ENCODE measurements at regions not wholly inside any gene's neighbourhood (a gene's known extent, or its start where the extent isn't known, plus 50 kb on each side); places are given as distances from the start of the nearest gene placed in this dataset.
"Not testable (repeated sequence)": the region's sequence is repeated elsewhere in the genome, so short reads cannot be mapped to it uniquely, and the experiment has no call there.

DNA sequence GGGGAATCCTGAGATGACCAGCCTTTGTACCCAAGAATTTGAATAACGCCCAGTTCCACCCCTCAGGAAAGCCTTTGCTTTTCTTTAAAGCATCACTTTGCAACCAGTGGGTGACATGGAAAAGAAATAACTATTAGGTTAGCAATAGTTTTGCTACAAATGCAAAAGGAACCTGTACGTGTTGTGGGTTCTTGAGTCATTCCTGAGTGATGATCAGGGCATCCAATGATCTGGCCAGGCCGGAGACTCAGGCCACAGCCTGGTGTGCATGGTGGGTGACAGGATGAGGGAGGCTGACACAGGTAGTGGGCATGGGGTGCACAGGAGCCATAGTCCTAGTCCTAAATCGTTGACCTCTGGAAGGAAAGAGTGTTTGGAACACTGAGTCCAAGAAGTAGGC, 321.4 kb upstream of the IL12A start:
- Histone ChIP-seq H3K27ac (ENCODE audit: low read depth, low read length) (no peak overlapping the region), H3K4me1 (ENCODE audit: control insufficient read depth in 3 of 3, insufficient read depth in 3 of 3, low read length in 3 of 3) (peaks cover 0 to 6% (median 0%) of the 10 kb centered on the region in 3 donors), H3K9ac (ENCODE audit: low read depth in 1 of 3, low read length in 3 of 3) (no peak overlapping the region), H3K36me3 (ENCODE audit: control insufficient read depth in 3 of 3, insufficient read depth in 3 of 3, low read length in 3 of 3) (no peaks in the 10 kb centered on the region), H3K9me3 (ENCODE audit: control insufficient read depth in 3 of 3, low read length in 3 of 3) (no peaks in the 10 kb centered on the region), H3K4me3 (ENCODE audit: low read length in 3 of 3) (no peak overlapping the region), H3K27me3 (ENCODE audit: control insufficient read depth in 3 of 3, insufficient read depth in 3 of 3, low read length in 3 of 3) (no peaks in the 10 kb centered on the region)

DNA sequence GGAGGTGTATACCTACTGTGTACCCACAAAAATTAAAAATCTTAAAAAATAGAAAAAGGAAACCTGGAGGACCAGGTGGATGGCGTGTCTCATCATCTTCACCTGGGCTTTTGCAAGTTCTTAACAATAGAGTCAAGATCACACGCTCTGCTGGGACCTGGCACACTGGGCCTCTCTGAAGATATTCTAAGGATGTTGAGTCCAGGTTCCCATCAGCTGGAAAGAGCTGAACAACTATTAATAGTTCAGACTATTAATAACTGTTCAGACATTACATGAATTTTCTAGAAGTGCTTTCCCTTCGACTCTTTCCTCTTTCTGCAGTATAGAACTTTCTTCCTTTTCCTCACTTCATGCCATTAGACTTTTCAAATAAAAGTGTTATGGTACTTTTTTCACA, 320.2 kb upstream of the IL12A start:
- Histone ChIP-seq H3K27ac (ENCODE audit: low read depth, low read length) (no peak overlapping the region), H3K27me3 (ENCODE audit: control insufficient read depth in 3 of 3, insufficient read depth in 3 of 3, low read length in 3 of 3) (no peaks in the 10 kb centered on the region), H3K4me3 (ENCODE audit: low read length in 3 of 3) (no peak overlapping the region), H3K9ac (ENCODE audit: low read depth in 1 of 3, low read length in 3 of 3) (no peak overlapping the region), H3K4me1 (ENCODE audit: control insufficient read depth in 3 of 3, insufficient read depth in 3 of 3, low read length in 3 of 3) (peaks cover 0 to 6% (median 0%) of the 10 kb centered on the region in 3 donors), H3K9me3 (ENCODE audit: control insufficient read depth in 3 of 3, low read length in 3 of 3) (no peaks in the 10 kb centered on the region), H3K36me3 (ENCODE audit: control insufficient read depth in 3 of 3, insufficient read depth in 3 of 3, low read length in 3 of 3) (no peaks in the 10 kb centered on the region)

DNA sequence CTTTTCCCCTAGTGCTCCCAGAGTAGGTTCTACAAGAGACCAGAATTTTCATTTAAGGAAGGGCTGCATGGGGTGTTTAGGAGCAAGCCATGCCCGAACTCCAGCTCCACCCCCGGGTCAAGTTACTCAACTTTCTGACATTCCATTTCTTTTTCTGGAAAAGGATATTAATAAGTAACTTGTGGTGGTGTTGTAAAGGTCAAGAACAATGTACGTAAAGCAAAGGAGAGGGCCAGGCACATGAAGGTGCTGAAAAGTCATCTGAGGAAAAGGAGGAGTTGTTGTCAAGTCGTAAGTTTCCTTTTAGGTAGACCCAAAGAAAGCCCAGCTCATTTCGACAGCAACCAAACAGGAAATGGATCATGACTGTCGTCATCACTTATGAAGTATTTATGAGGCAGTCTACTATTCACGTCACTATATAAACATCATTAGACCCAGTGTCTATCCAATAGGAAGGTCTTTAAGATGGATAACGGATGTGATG, 319.6 kb upstream of the IL12A start:
- no peaks in the 10 kb centered on the region for H3K9me3 ChIP-seq (ENCODE audit: control insufficient read depth in 3 of 3, low read length in 3 of 3)
- H3K4me1 ChIP-seq (ENCODE audit: control insufficient read depth in 3 of 3, insufficient read depth in 3 of 3, low read length in 3 of 3): peaks cover 0 to 6% (median 0%) of the 10 kb centered on the region in 3 donors
- no peak overlapping the region for H3K27ac ChIP-seq (ENCODE audit: low read depth, low read length)
- H3K9ac ChIP-seq (ENCODE audit: low read depth in 1 of 3, low read length in 3 of 3): no peak overlapping the region
- H3K36me3 ChIP-seq (ENCODE audit: control insufficient read depth in 3 of 3, insufficient read depth in 3 of 3, low read length in 3 of 3): no peaks in the 10 kb centered on the region
- no peak overlapping the region for H3K4me3 ChIP-seq (ENCODE audit: low read length in 3 of 3)
- H3K27me3 ChIP-seq (ENCODE audit: control insufficient read depth in 3 of 3, insufficient read depth in 3 of 3, low read length in 3 of 3): no peaks in the 10 kb centered on the region

DNA sequence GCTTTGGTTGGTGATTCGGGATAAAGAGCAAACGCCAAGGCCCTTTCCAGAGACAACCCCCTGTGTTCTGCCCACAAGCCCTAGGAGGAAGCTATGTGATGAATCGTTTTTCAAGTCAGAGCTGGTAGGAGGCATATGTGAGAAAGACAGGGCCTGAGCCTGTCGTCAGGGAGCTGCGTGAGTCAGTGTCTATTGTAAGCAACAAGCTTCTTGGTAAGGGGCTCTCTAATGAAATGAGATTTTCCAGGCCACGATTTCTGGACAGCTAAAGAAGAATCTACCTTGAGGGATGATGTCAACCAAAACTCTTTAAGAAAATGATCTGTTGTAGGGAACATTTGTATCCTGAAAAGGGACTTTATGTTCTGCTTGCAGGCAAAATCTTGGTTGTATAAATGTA, 318.9 kb upstream of the IL12A start:
- Histone ChIP-seq H3K27ac (ENCODE audit: low read depth, low read length) (no peak overlapping the region), H3K36me3 (ENCODE audit: control insufficient read depth in 3 of 3, insufficient read depth in 3 of 3, low read length in 3 of 3) (no peaks in the 10 kb centered on the region), H3K27me3 (ENCODE audit: control insufficient read depth in 3 of 3, insufficient read depth in 3 of 3, low read length in 3 of 3) (no peaks in the 10 kb centered on the region), H3K4me1 (ENCODE audit: control insufficient read depth in 3 of 3, insufficient read depth in 3 of 3, low read length in 3 of 3) (peaks cover 0 to 6% (median 0%) of the 10 kb centered on the region in 3 donors), H3K4me3 (ENCODE audit: low read length in 3 of 3) (no peak overlapping the region), H3K9ac (ENCODE audit: low read depth in 1 of 3, low read length in 3 of 3) (no peak overlapping the region), H3K9me3 (ENCODE audit: control insufficient read depth in 3 of 3, low read length in 3 of 3) (no peaks in the 10 kb centered on the region)

DNA sequence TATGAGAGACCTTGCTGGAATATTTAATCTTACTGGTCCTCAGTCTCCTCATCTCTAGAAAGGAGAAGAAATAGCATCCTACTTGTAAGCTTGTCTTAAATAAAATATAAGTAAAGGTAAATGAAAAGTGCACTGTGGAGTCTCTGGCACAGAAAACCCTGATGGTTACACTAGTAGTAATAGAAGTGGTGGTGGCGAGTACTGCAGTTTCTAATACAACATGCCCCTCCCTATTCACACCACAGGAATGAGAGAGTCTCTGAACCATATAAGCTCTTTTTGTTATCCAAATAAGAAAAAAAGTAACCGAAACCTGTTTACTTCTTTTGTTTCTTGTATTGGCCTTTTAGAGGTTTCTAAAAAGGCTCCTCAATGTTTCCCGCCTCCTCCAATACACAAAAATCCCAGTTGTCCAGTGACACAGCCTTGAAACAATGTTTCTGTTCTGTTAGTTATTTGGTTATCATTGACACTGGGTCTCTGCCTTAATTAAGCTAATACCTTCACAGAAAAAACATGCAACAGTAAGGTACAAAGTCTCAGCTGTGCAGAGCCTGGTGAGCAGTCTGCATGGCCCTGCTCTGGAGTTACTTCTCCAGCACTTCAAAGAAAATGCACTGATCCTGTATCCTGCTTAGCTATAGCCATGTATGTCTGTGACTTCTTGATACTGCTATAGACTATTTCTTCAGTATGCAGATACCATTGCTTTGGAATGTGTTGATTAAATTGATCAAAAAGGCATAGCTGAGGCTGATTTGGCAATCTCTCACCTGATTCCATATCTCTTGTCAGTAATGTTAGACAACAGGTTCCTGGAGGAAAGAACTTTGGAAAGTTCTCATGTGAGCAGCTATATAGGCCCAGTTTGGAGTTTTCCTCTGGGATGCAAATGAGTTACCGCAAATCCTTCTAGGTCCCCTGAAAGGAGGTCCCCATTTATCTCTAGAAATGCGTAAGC, 315.6 kb upstream of the IL12A start:
- Histone ChIP-seq H3K9me3 (ENCODE audit: control insufficient read depth in 3 of 3, low read length in 3 of 3) (no peaks in the 10 kb centered on the region), H3K9ac (ENCODE audit: low read depth in 1 of 3, low read length in 3 of 3) (no peak overlapping the region), H3K27ac (ENCODE audit: low read depth, low read length) (no peak overlapping the region)

GRCh38 chr3:159674583-159674982, 314.1 kb upstream of the IL12A start:
- no peaks in the 10 kb centered on the region for H3K4me1 ChIP-seq (ENCODE audit: control insufficient read depth in 3 of 3, insufficient read depth in 3 of 3, low read length in 3 of 3)
- no peaks in the 10 kb centered on the region for H3K27me3 ChIP-seq (ENCODE audit: control insufficient read depth in 3 of 3, insufficient read depth in 3 of 3, low read length in 3 of 3)
- no peak overlapping the region for H3K4me3 ChIP-seq (ENCODE audit: low read length in 3 of 3)
- H3K9ac ChIP-seq (ENCODE audit: low read depth in 1 of 3, low read length in 3 of 3): no peak overlapping the region
- no peaks in the 10 kb centered on the region for H3K9me3 ChIP-seq (ENCODE audit: control insufficient read depth in 3 of 3, low read length in 3 of 3)
- H3K27ac ChIP-seq (ENCODE audit: low read depth, low read length): no peak overlapping the region
- no peaks in the 10 kb centered on the region for H3K36me3 ChIP-seq (ENCODE audit: control insufficient read depth in 3 of 3, insufficient read depth in 3 of 3, low read length in 3 of 3)

More for the DNA sequence above, 315.6 kb upstream of the IL12A start:
- no peaks in the 10 kb centered on the region for H3K36me3 ChIP-seq (ENCODE audit: control insufficient read depth in 3 of 3, insufficient read depth in 3 of 3, low read length in 3 of 3)
- H3K4me3 ChIP-seq (ENCODE audit: low read length in 3 of 3): no peak overlapping the region
- no peaks in the 10 kb centered on the region for H3K27me3 ChIP-seq (ENCODE audit: control insufficient read depth in 3 of 3, insufficient read depth in 3 of 3, low read length in 3 of 3)
- H3K4me1 ChIP-seq (ENCODE audit: control insufficient read depth in 3 of 3, insufficient read depth in 3 of 3, low read length in 3 of 3): peaks cover 0 to 6% (median 0%) of the 10 kb centered on the region in 3 donors

DNA sequence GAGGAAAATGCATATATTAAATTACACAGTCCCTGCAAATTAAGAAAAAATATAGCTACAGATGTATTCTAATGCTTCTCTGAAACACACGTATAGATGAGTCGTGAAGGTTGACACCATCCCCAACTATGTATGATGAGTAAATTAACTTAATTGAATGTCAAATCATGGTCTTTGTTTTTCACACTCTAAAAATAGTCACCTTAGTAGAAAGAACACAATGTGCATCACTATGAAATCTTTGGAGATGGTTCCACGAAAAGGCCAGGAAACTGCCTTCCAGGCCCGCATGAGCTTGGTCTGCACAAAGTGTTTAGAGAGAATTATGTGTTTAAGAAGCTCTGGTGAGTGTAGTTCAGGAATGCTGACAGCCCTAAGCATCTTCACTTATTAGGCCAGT, 313.4 kb upstream of the IL12A start:
- Histone ChIP-seq H3K9me3 (ENCODE audit: control insufficient read depth in 3 of 3, low read length in 3 of 3) (no peaks in the 10 kb centered on the region), H3K27ac (ENCODE audit: low read depth, low read length) (no peak overlapping the region)

DNA sequence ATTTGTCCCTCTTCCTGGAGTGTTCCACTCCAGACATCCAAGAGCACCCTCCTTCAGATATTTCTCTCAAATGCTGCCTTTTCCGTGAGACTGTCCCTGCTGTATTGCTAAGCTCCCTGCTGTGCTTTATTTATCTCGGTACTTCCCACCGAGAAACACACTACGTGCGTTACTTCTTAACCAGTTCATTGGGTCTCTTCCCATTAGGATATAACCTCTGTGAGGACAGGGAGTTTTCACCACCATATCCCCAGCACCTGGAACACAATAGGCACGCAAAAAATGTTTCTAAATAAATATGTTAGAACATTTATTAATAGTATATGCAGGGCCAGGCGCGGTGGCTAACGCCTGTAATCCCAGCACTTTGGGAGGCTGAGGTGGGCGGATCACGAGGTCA, 308.7 kb upstream of the IL12A start:
- no peak overlapping the region for H3K9ac ChIP-seq (ENCODE audit: low read depth in 1 of 3, low read length in 3 of 3)
- H3K9me3 ChIP-seq (ENCODE audit: control insufficient read depth in 3 of 3, low read length in 3 of 3): no peaks in the 10 kb centered on the region
- no peak overlapping the region for H3K27ac ChIP-seq (ENCODE audit: low read depth, low read length)

More for the DNA sequence above, 313.4 kb upstream of the IL12A start:
- Histone ChIP-seq H3K9ac (ENCODE audit: low read depth in 1 of 3, low read length in 3 of 3) (no peak overlapping the region), H3K36me3 (ENCODE audit: control insufficient read depth in 3 of 3, insufficient read depth in 3 of 3, low read length in 3 of 3) (no peaks in the 10 kb centered on the region), H3K4me1 (ENCODE audit: control insufficient read depth in 3 of 3, insufficient read depth in 3 of 3, low read length in 3 of 3) (no peaks in the 10 kb centered on the region), H3K27me3 (ENCODE audit: control insufficient read depth in 3 of 3, insufficient read depth in 3 of 3, low read length in 3 of 3) (no peaks in the 10 kb centered on the region), H3K4me3 (ENCODE audit: low read length in 3 of 3) (no peak overlapping the region)

DNA sequence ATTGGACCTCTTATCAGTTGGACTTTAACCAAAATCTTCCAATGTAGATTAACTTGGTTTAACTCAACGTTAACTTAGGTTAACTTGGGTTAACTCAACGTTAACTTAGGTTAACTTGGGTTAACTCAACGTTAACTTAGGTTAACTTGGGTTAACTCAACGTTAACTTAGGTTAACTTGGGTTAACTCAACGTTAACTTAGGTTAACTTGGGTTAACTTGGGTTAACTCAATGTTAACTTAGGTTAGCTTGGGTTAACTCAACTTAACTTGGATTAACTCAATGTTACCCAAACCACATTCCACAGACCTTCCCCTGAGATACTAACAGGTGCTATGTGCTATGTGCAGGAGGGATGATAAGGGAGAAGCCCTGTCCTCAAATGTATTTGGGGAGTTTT, 306.9 kb upstream of the IL12A start:
- not testable (repeated sequence) for H3K27me3 ChIP-seq (ENCODE audit: control insufficient read depth in 3 of 3, insufficient read depth in 3 of 3, low read length in 3 of 3); H3K9me3 ChIP-seq (ENCODE audit: control insufficient read depth in 3 of 3, low read length in 3 of 3); H3K36me3 ChIP-seq (ENCODE audit: control insufficient read depth in 3 of 3, insufficient read depth in 3 of 3, low read length in 3 of 3); H3K4me1 ChIP-seq (ENCODE audit: control insufficient read depth in 3 of 3, insufficient read depth in 3 of 3, low read length in 3 of 3); H3K9ac ChIP-seq (ENCODE audit: low read depth in 1 of 3, low read length in 3 of 3); H3K27ac ChIP-seq (ENCODE audit: low read depth, low read length); H3K4me3 ChIP-seq (ENCODE audit: low read length in 3 of 3)

More for the DNA sequence above, 308.7 kb upstream of the IL12A start:
- Histone ChIP-seq H3K27me3 (ENCODE audit: control insufficient read depth in 3 of 3, insufficient read depth in 3 of 3, low read length in 3 of 3) (no peaks in the 10 kb centered on the region), H3K36me3 (ENCODE audit: control insufficient read depth in 3 of 3, insufficient read depth in 3 of 3, low read length in 3 of 3) (no peaks in the 10 kb centered on the region), H3K4me3 (ENCODE audit: low read length in 3 of 3) (no peak overlapping the region), H3K4me1 (ENCODE audit: control insufficient read depth in 3 of 3, insufficient read depth in 3 of 3, low read length in 3 of 3) (no peaks in the 10 kb centered on the region)

DNA sequence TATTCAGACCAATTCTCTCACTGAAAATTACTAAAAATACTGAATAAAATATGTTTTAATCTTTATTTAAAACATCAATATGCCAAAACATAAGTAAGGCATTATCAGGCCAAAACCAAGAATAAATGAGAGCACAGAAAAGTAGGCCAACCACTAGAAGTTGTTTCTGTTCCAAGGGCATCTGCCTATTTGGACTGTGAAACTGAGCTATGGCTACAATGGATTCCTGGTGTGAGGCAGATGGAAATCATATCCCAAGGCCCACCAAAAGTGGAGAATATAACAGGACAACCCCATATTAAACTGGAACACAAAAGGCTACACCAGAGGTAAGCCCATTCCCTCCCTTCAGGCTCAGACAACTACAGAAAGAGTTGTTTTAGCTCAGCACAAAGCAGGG, 302.8 kb upstream of the IL12A start:
- no peaks in the 10 kb centered on the region for H3K9me3 ChIP-seq (ENCODE audit: control insufficient read depth in 3 of 3, low read length in 3 of 3)
- H3K4me3 ChIP-seq (ENCODE audit: low read length in 3 of 3): no peak overlapping the region
- H3K9ac ChIP-seq (ENCODE audit: low read depth in 1 of 3, low read length in 3 of 3): no peak overlapping the region
- no peaks in the 10 kb centered on the region for H3K27me3 ChIP-seq (ENCODE audit: control insufficient read depth in 3 of 3, insufficient read depth in 3 of 3, low read length in 3 of 3)
- no peaks in the 10 kb centered on the region for H3K36me3 ChIP-seq (ENCODE audit: control insufficient read depth in 3 of 3, insufficient read depth in 3 of 3, low read length in 3 of 3)
- H3K27ac ChIP-seq (ENCODE audit: low read depth, low read length): no peak overlapping the region
- H3K4me1 ChIP-seq (ENCODE audit: control insufficient read depth in 3 of 3, insufficient read depth in 3 of 3, low read length in 3 of 3): no peaks in the 10 kb centered on the region
